Caco-2 (cell line): ENCODE measurements at regions not wholly inside any gene's neighbourhood (a gene's known extent, or its start where the extent isn't known, plus 50 kb on each side); places are given as distances from the start of the nearest gene placed in this dataset.

Source experiments
- BruUV-seq: library from RNA; stranded (reverse); fragments of 400-500 nt; replicated peaks from 2 replicates; lab custom pipeline; 2021; lab: Mats Ljungman, UMichigan
- CTCF ChIA-PET: fragments of 300-600 bp; sonication (Branson Sonifier 250); formaldehyde crosslinking; loops from one replicate; lab custom pipeline; 2022; ENCODE audit warnings: antibody characterized with exemption; lab: Charles Lee
- POLR2A ChIA-PET: fragments of 300-600 bp; sonication (Branson Sonifier 250); formaldehyde crosslinking; loops from one replicate; lab custom pipeline; 2022; ENCODE audit warnings: antibody characterized with exemption; lab: Charles Lee
- DNase-seq, 2 experiments: peaks; one replicate each; pipeline versions ENCODE4 v3.0.0 to v3.0.0-alpha.2; 2020 to 2022
- H3K27me3 ChIP-seq: replicated peaks from 2 replicates; pipeline ENCODE4 v1.6.0; 2011; ENCODE audit warnings: low read length; ENCODE audit not compliant: control insufficient read depth, insufficient read depth
- H3K36me3 ChIP-seq: 2 replicates; pipeline ENCODE4 v1.5.1; 2011; ENCODE audit warnings: low read length; ENCODE audit not compliant: control insufficient read depth, insufficient read depth
- H3K4me1 ChIP-seq: fragments of 250-450 bp; sonication (Bioruptor Pico); 2 replicates; pipeline ENCODE4 v1.5.1; 2020; ENCODE audit warnings: mild to moderate bottlenecking
- H3K4me3 ChIP-seq: 2 replicates; pipeline ENCODE4 v1.5.1; 2011; ENCODE audit warnings: low read depth, mild to moderate bottlenecking, control low read depth, low read length
- H3K9me3 ChIP-seq: fragments of 250-450 bp; sonication (Bioruptor Pico); 2 replicates; pipeline ENCODE4 v1.5.1; 2020; ENCODE audit warnings: mild to moderate bottlenecking, moderate library complexity
- H3K27ac Mint-ChIP-seq: one replicate; pipeline ENCODE4 v1.8.0; 2022; ENCODE audit warnings: mixed read lengths; ENCODE audit not compliant: unreplicated experiment
- H3K27me3 Mint-ChIP-seq: one replicate; pipeline ENCODE4 v1.8.0; 2022; ENCODE audit warnings: mixed read lengths; ENCODE audit not compliant: insufficient read depth, unreplicated experiment
- H3K36me3 Mint-ChIP-seq: one replicate; pipeline ENCODE4 v1.8.0; 2022; ENCODE audit warnings: mild to moderate bottlenecking, mixed read lengths; ENCODE audit not compliant: insufficient read depth, unreplicated experiment
- H3K4me1 Mint-ChIP-seq: one replicate; pipeline ENCODE4 v1.8.0; 2022; ENCODE audit warnings: low read depth, mixed read lengths; ENCODE audit not compliant: unreplicated experiment
- H3K4me3 Mint-ChIP-seq: one replicate; pipeline ENCODE4 v1.8.0; 2022; ENCODE audit warnings: mild to moderate bottlenecking, moderate library complexity, mixed read lengths; ENCODE audit not compliant: unreplicated experiment
- H3K9me3 Mint-ChIP-seq: one replicate; pipeline ENCODE4 v1.8.0; 2022; ENCODE audit warnings: mixed read lengths; ENCODE audit not compliant: unreplicated experiment
- CTCF ChIP-seq, 2 experiments: fragments of 200-600 bp in 1 of 2; IDR thresholded peaks; 1 replicate in 1 of 2; 2 replicates in 1 of 2; pipeline versions ENCODE4 v1.5.1 to v1.8.0; 2011 to 2022; ENCODE audit warnings: antibody characterized with exemption in 1 of 2, control low read depth in 1 of 2, inconsistent platforms in 1 of 2, low read depth in 1 of 2, low read length in 1 of 2, mild to moderate bottlenecking in 1 of 2, moderate library complexity in 1 of 2; ENCODE audit not compliant: insufficient read depth in 1 of 2, severe bottlenecking in 1 of 2, unreplicated experiment in 1 of 2
- intact Hi-C: fragments of 100-400 bp; cut with micrococcal nuclease; formaldehyde crosslinking; loops from one replicate; pipeline ENCODE4 v1.10.0; 2022; ENCODE audit not compliant: unreplicated experiment

GRCh38 chr5:116750631-116751580 lies 176.3 kb upstream of the SEMA6A start:
- Mint-ChIP-seq H3K36me3 (no peaks in the 10 kb centered on the region), H3K4me3 (no peak overlapping the region), H3K27ac (no peak overlapping the region), H3K27me3 (no peaks in the 10 kb centered on the region), H3K9me3 (no peaks in the 10 kb centered on the region), H3K4me1 (no peaks in the 10 kb centered on the region)
- no peaks in the 10 kb centered on the region for H3K4me1 ChIP-seq
- DNase-seq, result no peak
- H3K27me3 ChIP-seq, result no peaks in the 10 kb centered on the region
- no peaks in the 10 kb centered on the region for H3K36me3 ChIP-seq
- no TSS peak for BruUV-seq
- CTCF ChIA-PET, result no interaction called here
- H3K4me3 ChIP-seq, result no peak overlapping the region
- intact Hi-C loops, result no loop called here
- no peak for TF ChIP-seq CTCF (IDR thresholded peaks at IDR 0.05; ENCODE audit: insufficient read depth in 1 of 2, low read depth in 1 of 2, low read length in 1 of 2, severe bottlenecking in 1 of 2, unreplicated experiment in 1 of 2)
- POLR2A ChIA-PET, result no interaction called here
- H3K9me3 ChIP-seq, result no peaks in the 10 kb centered on the region

GRCh38 chr5:116747881-116748280 lies 173.3 kb upstream of the SEMA6A start:
- no peak for DNase-seq

DNA sequence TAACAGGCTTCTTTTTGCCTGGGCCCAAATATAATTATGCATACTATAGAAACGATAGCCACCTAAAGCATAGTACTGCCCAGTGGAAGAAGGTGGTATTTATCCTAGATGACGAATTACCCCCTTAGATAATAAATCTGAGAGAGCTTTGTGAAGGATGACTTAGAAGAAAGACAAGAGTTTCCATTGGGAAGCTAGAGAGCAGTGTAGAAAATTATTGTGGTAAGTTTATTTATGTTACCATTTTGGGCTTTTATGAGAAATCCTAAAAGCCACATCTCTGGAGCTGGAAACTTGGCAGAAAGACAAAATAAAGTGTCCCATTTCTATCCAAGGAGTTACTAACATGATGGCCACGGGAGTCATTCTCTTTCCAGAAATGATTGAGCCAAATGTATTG lies 172.0 kb upstream of the SEMA6A start:
- Mint-ChIP-seq H3K4me3 (no peak overlapping the region), H3K27ac (no peak overlapping the region), H3K4me1 (no peaks in the 10 kb centered on the region), H3K9me3 (peaks cover 15% of the 10 kb centered on the region), H3K27me3 (no peaks in the 10 kb centered on the region), H3K36me3 (no peaks in the 10 kb centered on the region)
- ChIA-PET POLR2A (no interaction called here), CTCF (no interaction called here)
- no peaks in the 10 kb centered on the region for H3K4me1 ChIP-seq
- H3K36me3 ChIP-seq, result no peaks in the 10 kb centered on the region
- TF ChIP-seq CTCF (IDR thresholded peaks at IDR 0.05; ENCODE audit: insufficient read depth in 1 of 2, low read depth in 1 of 2, low read length in 1 of 2, severe bottlenecking in 1 of 2, unreplicated experiment in 1 of 2), result no peak
- no peaks in the 10 kb centered on the region for H3K9me3 ChIP-seq
- no TSS peak for BruUV-seq
- H3K27me3 ChIP-seq, result no peaks in the 10 kb centered on the region
- no peak for DNase-seq
- no peak overlapping the region for H3K4me3 ChIP-seq
- intact Hi-C loops, result no loop called here

More at GRCh38 chr5:116747881-116748280, 173.3 kb upstream of the SEMA6A start:
- Histone ChIP-seq H3K27me3 (no peaks in the 10 kb centered on the region), H3K36me3 (no peaks in the 10 kb centered on the region), H3K9me3 (no peaks in the 10 kb centered on the region), H3K4me1 (no peaks in the 10 kb centered on the region), H3K4me3 (no peak overlapping the region)
- POLR2A ChIA-PET, result no interaction called here
- Mint-ChIP-seq H3K27ac (no peak overlapping the region), H3K36me3 (no peaks in the 10 kb centered on the region), H3K4me1 (no peaks in the 10 kb centered on the region), H3K9me3 (peaks cover 15% of the 10 kb centered on the region), H3K27me3 (no peaks in the 10 kb centered on the region), H3K4me3 (no peak overlapping the region)
- intact Hi-C loops, result no loop called here
- TF ChIP-seq CTCF (IDR thresholded peaks at IDR 0.05; ENCODE audit: insufficient read depth in 1 of 2, low read depth in 1 of 2, low read length in 1 of 2, severe bottlenecking in 1 of 2, unreplicated experiment in 1 of 2), result no peak
- CTCF ChIA-PET, result no interaction called here
- no TSS peak for BruUV-seq
